ENCODE measurements at regions not wholly inside any gene's neighbourhood (a gene's known extent, or its start where the extent isn't known, plus 50 kb on each side); places are given as distances from the start of the nearest gene placed in this dataset.

- Histone ChIP-seq H3K27me3 (no peaks in the 10 kb centered on the region), H3K4me3 (no peak overlapping the region), H3K4me1 (no peaks in the 10 kb centered on the region), H3K27ac (no peak overlapping the region), H3K9me3 (no peaks in the 10 kb centered on the region), H3K36me3 (no peaks in the 10 kb centered on the region)
- no peak for TF ChIP-seq POLR2A (IDR thresholded peaks at IDR 0.05)
- TF ChIP-seq CTCF (IDR thresholded peaks at IDR 0.05): no peak
- TF ChIP-seq EP300 (IDR thresholded peaks at IDR 0.05): no peak
- no peak for TF ChIP-seq POLR2AphosphoS5 (IDR thresholded peaks at IDR 0.05)
- no peak for ATAC-seq
- 0% methylated on average over 1 of the region's 1 CpG for WGBS, 2 donors (ENCODE audit: low coverage in 1 of 2)
These were observed 151.0 kb upstream of the ATP2B1 start for GRCh38 chr12:89859508-89860220.

- no peaks in the 10 kb centered on the region for H3K36me3 ChIP-seq
- no peak overlapping the region for H3K27ac ChIP-seq
- ATAC-seq: no peak
- no peaks in the 10 kb centered on the region for H3K9me3 ChIP-seq
- H3K4me1 ChIP-seq: no peaks in the 10 kb centered on the region
- no peaks in the 10 kb centered on the region for H3K27me3 ChIP-seq
- no peak overlapping the region for H3K4me3 ChIP-seq
- TF ChIP-seq POLR2AphosphoS5 (IDR thresholded peaks at IDR 0.05): no peak
- no peak for TF ChIP-seq EP300 (IDR thresholded peaks at IDR 0.05)
- no peak for TF ChIP-seq POLR2A (IDR thresholded peaks at IDR 0.05)
- no peak for TF ChIP-seq CTCF (IDR thresholded peaks at IDR 0.05)
- WGBS, 2 donors (ENCODE audit: low coverage in 1 of 2): 67 to 83% methylated on average over 1 to 3 of the region's 3 CpGs
These were observed 150.1 kb upstream of the ATP2B1 start for GRCh38 chr12:89858718-89859117.

- H3K36me3 ChIP-seq: no peaks in the 10 kb centered on the region
- no peak for ATAC-seq
- no peak overlapping the region for H3K27ac ChIP-seq
- 96 to 98% methylated on average over 6 of the region's 6 CpGs for WGBS, 2 donors (ENCODE audit: low coverage in 1 of 2)
- no peak overlapping the region for H3K4me3 ChIP-seq
- TF ChIP-seq CTCF (IDR thresholded peaks at IDR 0.05) (no peak), EP300 (IDR thresholded peaks at IDR 0.05) (no peak), POLR2AphosphoS5 (IDR thresholded peaks at IDR 0.05) (no peak), POLR2A (IDR thresholded peaks at IDR 0.05) (no peak)
- no peaks in the 10 kb centered on the region for H3K27me3 ChIP-seq
- no peaks in the 10 kb centered on the region for H3K9me3 ChIP-seq
- H3K4me1 ChIP-seq: no peaks in the 10 kb centered on the region
These were observed 149.1 kb upstream of the ATP2B1 start for GRCh38 chr12:89857652-89858274.

GRCh38 chr12:89856431-89856830 is 147.8 kb upstream of the ATP2B1 start:
- H3K27me3 ChIP-seq: no peaks in the 10 kb centered on the region
- no peaks in the 10 kb centered on the region for H3K9me3 ChIP-seq
- ATAC-seq: no peak

More at GRCh38 chr12:89856431-89856830, 147.8 kb upstream of the ATP2B1 start:
- H3K27ac ChIP-seq: no peak overlapping the region
- WGBS, 2 donors (ENCODE audit: low coverage in 1 of 2): 44% methylated on average over 1 of the region's 1 CpG
- H3K4me3 ChIP-seq: no peak overlapping the region
- no peak for TF ChIP-seq CTCF (IDR thresholded peaks at IDR 0.05)
- no peak for TF ChIP-seq EP300 (IDR thresholded peaks at IDR 0.05)
- no peak for TF ChIP-seq POLR2AphosphoS5 (IDR thresholded peaks at IDR 0.05)
- H3K36me3 ChIP-seq: no peaks in the 10 kb centered on the region
- H3K4me1 ChIP-seq: no peaks in the 10 kb centered on the region

All from gastroesophageal sphincter (tissue), 4 donors.